ENCODE measurements at regions not wholly inside any gene's neighbourhood (a gene's known extent, or its start where the extent isn't known, plus 50 kb on each side); places are given as distances from the start of the nearest gene placed in this dataset.

DNA sequence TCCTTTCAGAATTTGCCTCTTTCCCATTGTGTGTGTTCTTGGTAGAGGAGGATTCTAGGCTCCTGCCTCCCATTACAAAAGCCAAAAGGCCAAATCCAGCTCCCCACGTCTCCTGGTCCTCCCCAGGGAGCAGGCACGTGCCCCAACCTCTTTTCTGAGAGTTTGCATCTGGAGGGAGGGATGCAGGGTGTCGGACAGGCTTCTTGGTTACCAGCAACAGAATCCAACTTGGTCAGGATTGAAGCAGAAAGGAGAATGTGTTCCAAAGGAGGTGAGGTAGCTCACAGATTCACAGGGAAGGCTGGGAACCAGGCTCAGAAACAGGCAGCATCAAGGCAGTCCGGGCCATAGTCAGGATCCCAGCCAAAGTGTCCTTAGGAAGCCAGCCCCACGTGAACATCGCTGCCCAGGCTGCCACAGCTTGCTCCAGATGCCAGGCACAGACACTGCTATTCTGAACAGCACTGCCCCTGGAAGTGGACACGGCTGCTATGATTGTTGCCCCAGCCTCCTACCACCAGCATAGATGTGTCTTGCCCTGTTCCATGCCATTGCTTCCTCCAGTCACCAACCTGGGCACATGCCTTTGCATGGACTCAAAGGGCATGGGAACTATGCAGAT lies 264.2 kb upstream of the ZMIZ1 start:
- peaks cover 12 to 17% of the 10 kb centered on the region in 2 donors for H3K4me1 ChIP-seq (ENCODE audit: control insufficient read depth in 1 of 2, insufficient read depth in 2 of 2, low read length in 2 of 2)
- no peaks in the 10 kb centered on the region for H3K27me3 ChIP-seq (ENCODE audit: control insufficient read depth in 1 of 2, insufficient read depth in 2 of 2, low read length in 2 of 2)
- peak overlapping the region; percentile 27 for H3K27ac ChIP-seq (ENCODE audit: low read depth, low read length)
- no peaks in the 10 kb centered on the region for H3K36me3 ChIP-seq (ENCODE audit: control insufficient read depth in 1 of 2, insufficient read depth in 2 of 2, low read length in 2 of 2)
- no peaks in the 10 kb centered on the region for H3K9me3 ChIP-seq (ENCODE audit: control insufficient read depth in 1 of 2, low read length in 2 of 2)
- no peak overlapping the region for H3K9ac ChIP-seq (ENCODE audit: low read depth in 1 of 2, low read length in 2 of 2)
- H3K4me3 ChIP-seq (ENCODE audit: low read depth in 1 of 2, low read length in 2 of 2) = no peak overlapping the region

DNA sequence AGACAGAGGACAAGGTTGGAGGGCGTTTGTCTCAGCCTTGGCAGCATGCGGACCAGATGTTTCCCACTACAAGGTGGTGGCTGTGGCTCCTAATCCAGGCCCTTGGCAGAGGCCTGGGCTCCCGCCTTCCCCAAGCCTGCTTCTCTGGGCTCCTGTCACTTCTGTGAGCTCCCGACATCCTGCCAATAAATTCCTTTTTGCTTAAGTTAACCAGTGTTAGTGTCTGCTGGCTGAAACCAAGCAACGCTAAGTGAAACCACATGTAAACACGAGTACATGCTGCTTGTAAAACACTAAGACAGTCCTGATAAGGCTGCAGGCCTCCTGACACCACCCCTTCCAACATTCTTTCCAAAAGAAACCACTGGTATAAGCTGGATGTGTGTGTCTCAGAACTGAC lies 263.6 kb upstream of the ZMIZ1 start:
- Histone ChIP-seq H3K36me3 (ENCODE audit: control insufficient read depth in 1 of 2, insufficient read depth in 2 of 2, low read length in 2 of 2) (no peaks in the 10 kb centered on the region), H3K27ac (ENCODE audit: low read depth, low read length) (peak overlapping the region; percentile 27), H3K4me1 (ENCODE audit: control insufficient read depth in 1 of 2, insufficient read depth in 2 of 2, low read length in 2 of 2) (peaks cover 12 to 17% of the 10 kb centered on the region in 2 donors), H3K4me3 (ENCODE audit: low read depth in 1 of 2, low read length in 2 of 2) (no peak overlapping the region), H3K27me3 (ENCODE audit: control insufficient read depth in 1 of 2, insufficient read depth in 2 of 2, low read length in 2 of 2) (no peaks in the 10 kb centered on the region), H3K9me3 (ENCODE audit: control insufficient read depth in 1 of 2, low read length in 2 of 2) (no peaks in the 10 kb centered on the region), H3K9ac (ENCODE audit: low read depth in 1 of 2, low read length in 2 of 2) (no peak overlapping the region)

DNA sequence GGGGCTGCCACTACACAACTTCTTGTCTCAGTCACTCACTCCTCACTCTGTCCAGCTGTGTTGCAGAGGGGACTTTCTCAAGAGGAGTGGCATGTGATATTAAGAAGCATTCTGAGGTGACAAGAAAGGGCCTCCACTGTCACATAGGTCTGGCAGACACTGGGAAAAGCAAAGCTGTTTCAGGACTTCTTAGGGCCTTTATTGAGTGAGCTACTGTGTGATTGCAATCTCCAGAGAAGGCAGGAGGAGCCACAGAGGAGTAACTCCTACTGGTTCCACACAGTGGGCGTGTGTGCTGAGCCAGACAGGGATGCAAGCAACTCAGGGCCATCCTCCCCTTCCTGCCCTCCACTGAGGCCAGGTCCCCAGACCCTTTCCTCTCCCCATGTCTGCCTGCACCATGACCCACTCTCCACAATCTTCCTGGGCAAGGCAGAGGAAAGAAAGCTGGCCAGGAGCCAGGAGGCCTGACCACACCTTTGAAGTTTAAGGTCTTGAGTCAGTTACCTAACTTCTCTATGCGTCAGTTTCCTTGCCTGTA lies 262.0 kb upstream of the ZMIZ1 start:
- H3K36me3 ChIP-seq (ENCODE audit: control insufficient read depth in 1 of 2, insufficient read depth in 2 of 2, low read length in 2 of 2) = no peaks in the 10 kb centered on the region
- H3K27me3 ChIP-seq (ENCODE audit: control insufficient read depth in 1 of 2, insufficient read depth in 2 of 2, low read length in 2 of 2) = no peaks in the 10 kb centered on the region
- H3K9ac ChIP-seq (ENCODE audit: low read depth in 1 of 2, low read length in 2 of 2) = no peak overlapping the region
- no peaks in the 10 kb centered on the region for H3K9me3 ChIP-seq (ENCODE audit: control insufficient read depth in 1 of 2, low read length in 2 of 2)
- no peak overlapping the region for H3K27ac ChIP-seq (ENCODE audit: low read depth, low read length)
- H3K4me3 ChIP-seq (ENCODE audit: low read depth in 1 of 2, low read length in 2 of 2) = no peak overlapping the region
- peaks cover 12 to 17% of the 10 kb centered on the region in 2 donors for H3K4me1 ChIP-seq (ENCODE audit: control insufficient read depth in 1 of 2, insufficient read depth in 2 of 2, low read length in 2 of 2)

DNA sequence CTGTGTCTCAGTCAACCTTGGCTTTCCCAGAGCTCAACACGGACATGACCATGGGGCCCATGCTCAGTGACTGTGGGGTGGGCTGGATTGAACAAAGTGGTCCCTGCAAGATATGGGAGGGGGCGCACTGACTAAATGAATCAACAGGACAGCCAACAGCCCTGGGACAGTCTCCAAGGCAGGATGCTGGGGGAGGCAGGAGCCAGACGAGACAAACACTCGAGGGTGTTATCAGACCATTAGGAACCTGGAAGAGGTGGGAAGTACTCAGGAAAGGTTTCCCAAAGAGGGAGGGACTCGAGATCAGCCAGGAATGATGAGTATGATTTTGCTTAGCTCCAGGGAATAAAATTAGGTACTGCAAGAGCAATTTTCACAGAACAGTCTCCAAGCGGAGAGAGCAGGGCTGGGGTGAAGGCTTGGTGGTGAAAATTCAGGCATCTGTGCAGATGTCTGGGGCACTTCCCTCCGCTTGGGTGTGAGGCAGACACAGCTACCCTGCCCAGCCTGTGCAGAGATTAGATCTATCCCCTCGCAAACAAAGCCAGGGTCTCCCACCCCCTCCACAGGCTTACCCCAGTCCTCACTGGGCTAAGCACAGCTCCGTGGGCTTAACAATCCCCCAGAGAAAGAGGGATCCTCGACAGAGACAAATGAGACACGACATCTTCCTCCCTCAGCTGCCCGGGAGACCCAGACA lies 261.1 kb upstream of the ZMIZ1 start:
- no peak overlapping the region for H3K27ac ChIP-seq (ENCODE audit: low read depth, low read length)
- no peak overlapping the region for H3K9ac ChIP-seq (ENCODE audit: low read depth in 1 of 2, low read length in 2 of 2)
- no peaks in the 10 kb centered on the region for H3K27me3 ChIP-seq (ENCODE audit: control insufficient read depth in 1 of 2, insufficient read depth in 2 of 2, low read length in 2 of 2)
- H3K4me1 ChIP-seq (ENCODE audit: control insufficient read depth in 1 of 2, insufficient read depth in 2 of 2, low read length in 2 of 2) = peaks cover 12 to 17% of the 10 kb centered on the region in 2 donors
- H3K9me3 ChIP-seq (ENCODE audit: control insufficient read depth in 1 of 2, low read length in 2 of 2) = no peaks in the 10 kb centered on the region
- no peak overlapping the region for H3K4me3 ChIP-seq (ENCODE audit: low read depth in 1 of 2, low read length in 2 of 2)
- no peaks in the 10 kb centered on the region for H3K36me3 ChIP-seq (ENCODE audit: control insufficient read depth in 1 of 2, insufficient read depth in 2 of 2, low read length in 2 of 2)

DNA sequence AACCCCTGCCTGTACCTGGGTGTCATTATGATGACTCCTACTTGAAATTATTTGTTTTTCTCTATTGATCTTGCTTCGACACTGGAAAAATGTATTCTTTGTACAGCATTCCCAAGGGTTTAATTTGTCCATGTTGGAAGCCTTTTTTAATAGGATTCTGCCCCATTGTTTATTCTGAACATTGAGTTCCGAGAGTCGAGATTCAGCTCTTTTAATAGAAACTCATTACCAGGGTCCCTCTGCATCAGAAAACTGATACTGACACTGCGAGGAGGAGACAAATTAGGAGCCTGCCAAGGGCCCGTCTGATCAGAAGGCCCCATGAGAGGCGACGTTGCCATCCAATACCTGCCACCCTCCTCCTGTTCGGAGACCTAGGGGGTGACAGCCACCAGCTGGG lies 260.5 kb upstream of the ZMIZ1 start:
- Histone ChIP-seq H3K36me3 (ENCODE audit: control insufficient read depth in 1 of 2, insufficient read depth in 2 of 2, low read length in 2 of 2) (no peaks in the 10 kb centered on the region), H3K9me3 (ENCODE audit: control insufficient read depth in 1 of 2, low read length in 2 of 2) (no peaks in the 10 kb centered on the region), H3K27me3 (ENCODE audit: control insufficient read depth in 1 of 2, insufficient read depth in 2 of 2, low read length in 2 of 2) (no peaks in the 10 kb centered on the region), H3K27ac (ENCODE audit: low read depth, low read length) (no peak overlapping the region), H3K9ac (ENCODE audit: low read depth in 1 of 2, low read length in 2 of 2) (no peak overlapping the region), H3K4me1 (ENCODE audit: control insufficient read depth in 1 of 2, insufficient read depth in 2 of 2, low read length in 2 of 2) (peaks cover 12 to 17% of the 10 kb centered on the region in 2 donors), H3K4me3 (ENCODE audit: low read depth in 1 of 2, low read length in 2 of 2) (no peak overlapping the region)

DNA sequence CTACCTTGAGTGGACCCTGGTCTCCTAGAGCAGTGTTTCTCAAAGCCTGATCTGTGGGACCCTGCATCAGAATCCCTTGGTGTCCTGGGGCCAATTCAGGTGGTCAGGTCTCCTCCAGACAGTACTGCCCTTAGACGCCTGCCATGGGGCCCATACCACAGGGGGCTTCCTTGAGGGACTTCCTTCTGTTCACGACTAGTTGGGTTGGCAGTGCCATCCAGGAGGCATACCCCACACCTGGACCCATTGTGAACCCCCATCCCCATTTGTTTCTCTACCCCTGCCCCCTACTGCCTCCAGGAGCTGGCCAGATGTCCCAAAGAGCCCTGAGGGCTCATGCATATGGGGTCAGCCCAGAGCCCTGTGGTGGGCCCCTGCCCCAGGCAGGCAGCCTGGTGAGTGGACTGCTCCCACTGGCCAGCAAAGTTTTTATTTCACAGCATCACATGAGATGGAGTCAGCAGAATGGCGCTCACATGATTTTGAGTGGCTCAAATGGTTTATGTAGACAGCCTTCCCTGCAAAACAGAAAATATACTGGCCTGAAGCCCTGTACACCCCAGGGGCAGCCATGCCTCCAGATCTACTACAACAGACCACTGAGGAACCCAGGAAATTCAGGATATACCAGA lies 259.9 kb upstream of the ZMIZ1 start:
- H3K27me3 ChIP-seq (ENCODE audit: control insufficient read depth in 1 of 2, insufficient read depth in 2 of 2, low read length in 2 of 2) = no peaks in the 10 kb centered on the region
- H3K4me1 ChIP-seq (ENCODE audit: control insufficient read depth in 1 of 2, insufficient read depth in 2 of 2, low read length in 2 of 2) = peaks cover 12 to 17% of the 10 kb centered on the region in 2 donors
- no peak overlapping the region for H3K4me3 ChIP-seq (ENCODE audit: low read depth in 1 of 2, low read length in 2 of 2)
- H3K36me3 ChIP-seq (ENCODE audit: control insufficient read depth in 1 of 2, insufficient read depth in 2 of 2, low read length in 2 of 2) = no peaks in the 10 kb centered on the region
- no peaks in the 10 kb centered on the region for H3K9me3 ChIP-seq (ENCODE audit: control insufficient read depth in 1 of 2, low read length in 2 of 2)
- H3K9ac ChIP-seq (ENCODE audit: low read depth in 1 of 2, low read length in 2 of 2) = no peak overlapping the region
- no peak overlapping the region for H3K27ac ChIP-seq (ENCODE audit: low read depth, low read length)

DNA sequence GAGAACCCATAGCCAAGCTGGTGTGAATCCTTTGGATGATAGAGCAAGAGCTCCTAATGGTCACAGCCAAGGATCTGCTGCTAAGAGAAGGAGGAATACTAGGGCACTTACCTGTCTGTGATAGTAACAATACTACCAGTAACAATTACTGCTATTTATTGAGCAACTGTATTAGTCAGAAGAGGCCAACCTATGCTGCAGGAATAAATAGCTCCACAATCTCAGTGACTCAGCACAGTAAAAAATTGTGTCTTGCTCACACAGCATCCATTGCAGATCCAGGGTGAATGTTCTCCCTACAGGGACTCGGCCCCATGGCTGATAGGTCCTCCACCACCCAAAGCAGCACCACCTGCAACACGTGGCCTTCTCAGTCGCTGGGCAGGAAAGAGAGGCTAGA lies 257.6 kb upstream of the ZMIZ1 start:
- H3K4me3 ChIP-seq (ENCODE audit: low read depth in 1 of 2, low read length in 2 of 2) = no peak overlapping the region
- no peak overlapping the region for H3K9ac ChIP-seq (ENCODE audit: low read depth in 1 of 2, low read length in 2 of 2)
- no peaks in the 10 kb centered on the region for H3K36me3 ChIP-seq (ENCODE audit: control insufficient read depth in 1 of 2, insufficient read depth in 2 of 2, low read length in 2 of 2)
- no peaks in the 10 kb centered on the region for H3K27me3 ChIP-seq (ENCODE audit: control insufficient read depth in 1 of 2, insufficient read depth in 2 of 2, low read length in 2 of 2)
- no peak overlapping the region for H3K27ac ChIP-seq (ENCODE audit: low read depth, low read length)
- H3K9me3 ChIP-seq (ENCODE audit: control insufficient read depth in 1 of 2, low read length in 2 of 2) = no peaks in the 10 kb centered on the region
- no peaks in the 10 kb centered on the region for H3K4me1 ChIP-seq (ENCODE audit: control insufficient read depth in 1 of 2, insufficient read depth in 2 of 2, low read length in 2 of 2)

DNA sequence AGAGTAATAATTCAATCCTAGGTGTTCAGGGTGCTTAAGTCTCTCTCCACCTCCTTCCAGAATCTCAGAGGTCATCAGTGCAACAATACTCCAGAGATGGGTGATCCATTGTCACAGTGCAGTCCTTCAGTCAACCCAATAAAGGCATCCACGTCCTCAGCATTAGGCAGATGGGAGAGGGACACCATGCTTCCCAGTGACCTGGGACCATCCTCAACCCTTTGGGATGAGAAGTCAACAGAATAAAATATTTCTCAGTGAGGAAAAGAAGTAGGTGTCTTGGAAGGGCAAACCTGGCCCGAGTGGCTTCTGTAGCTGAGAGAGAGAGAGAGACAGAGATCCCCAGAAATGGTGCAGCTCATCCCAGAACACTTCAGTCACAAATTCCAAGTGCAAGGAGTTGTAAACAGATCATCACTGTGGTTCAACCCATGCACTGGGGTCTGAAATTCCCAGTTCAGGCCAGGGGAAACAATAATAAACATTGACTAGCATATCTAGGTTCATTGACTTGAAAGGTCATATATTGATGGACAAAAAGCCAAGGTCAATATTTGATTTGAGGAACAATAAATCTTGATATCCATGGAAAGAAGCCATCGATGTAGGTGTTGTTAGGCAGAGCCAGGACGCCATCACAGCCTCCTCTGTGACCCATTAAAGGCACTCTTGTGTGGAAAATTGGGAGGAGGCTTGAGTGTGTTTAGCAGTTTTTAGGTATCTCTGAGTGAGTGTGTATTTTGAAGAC lies 256.0 kb upstream of the ZMIZ1 start:
- peaks cover 0 to 5% of the 10 kb centered on the region in 2 donors for H3K4me1 ChIP-seq (ENCODE audit: control insufficient read depth in 1 of 2, insufficient read depth in 2 of 2, low read length in 2 of 2)
- no peak overlapping the region for H3K9ac ChIP-seq (ENCODE audit: low read depth in 1 of 2, low read length in 2 of 2)
- H3K27ac ChIP-seq (ENCODE audit: low read depth, low read length) = no peak overlapping the region
- no peak overlapping the region for H3K4me3 ChIP-seq (ENCODE audit: low read depth in 1 of 2, low read length in 2 of 2)
- no peaks in the 10 kb centered on the region for H3K36me3 ChIP-seq (ENCODE audit: control insufficient read depth in 1 of 2, insufficient read depth in 2 of 2, low read length in 2 of 2)
- H3K27me3 ChIP-seq (ENCODE audit: control insufficient read depth in 1 of 2, insufficient read depth in 2 of 2, low read length in 2 of 2) = no peaks in the 10 kb centered on the region
- H3K9me3 ChIP-seq (ENCODE audit: control insufficient read depth in 1 of 2, low read length in 2 of 2) = no peaks in the 10 kb centered on the region

DNA sequence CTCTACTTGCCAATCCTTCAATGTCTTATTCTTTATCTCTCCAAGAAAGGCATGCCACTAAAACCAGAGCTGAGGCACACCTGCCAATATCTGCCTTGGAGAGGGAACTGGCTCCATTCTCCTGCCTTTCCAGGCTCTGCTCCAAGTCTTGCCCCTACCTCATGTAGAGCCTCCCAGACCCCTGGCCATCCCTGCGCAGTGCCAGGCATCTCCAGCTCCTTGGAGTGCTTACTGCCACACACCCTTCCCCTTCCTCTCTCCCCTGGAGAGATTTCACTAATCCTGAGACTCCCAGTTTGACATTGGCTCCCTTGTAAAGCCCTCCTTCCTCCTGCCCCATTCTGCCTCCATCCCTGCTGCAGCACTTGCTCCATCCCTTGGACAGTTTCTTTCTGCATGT lies 255.2 kb upstream of the ZMIZ1 start:
- Histone ChIP-seq H3K27ac (ENCODE audit: low read depth, low read length) (no peak overlapping the region), H3K4me3 (ENCODE audit: low read depth in 1 of 2, low read length in 2 of 2) (no peak overlapping the region), H3K27me3 (ENCODE audit: control insufficient read depth in 1 of 2, insufficient read depth in 2 of 2, low read length in 2 of 2) (no peaks in the 10 kb centered on the region), H3K36me3 (ENCODE audit: control insufficient read depth in 1 of 2, insufficient read depth in 2 of 2, low read length in 2 of 2) (no peaks in the 10 kb centered on the region), H3K9me3 (ENCODE audit: control insufficient read depth in 1 of 2, low read length in 2 of 2) (no peaks in the 10 kb centered on the region), H3K4me1 (ENCODE audit: control insufficient read depth in 1 of 2, insufficient read depth in 2 of 2, low read length in 2 of 2) (peaks cover 0 to 5% of the 10 kb centered on the region in 2 donors), H3K9ac (ENCODE audit: low read depth in 1 of 2, low read length in 2 of 2) (no peak overlapping the region)

DNA sequence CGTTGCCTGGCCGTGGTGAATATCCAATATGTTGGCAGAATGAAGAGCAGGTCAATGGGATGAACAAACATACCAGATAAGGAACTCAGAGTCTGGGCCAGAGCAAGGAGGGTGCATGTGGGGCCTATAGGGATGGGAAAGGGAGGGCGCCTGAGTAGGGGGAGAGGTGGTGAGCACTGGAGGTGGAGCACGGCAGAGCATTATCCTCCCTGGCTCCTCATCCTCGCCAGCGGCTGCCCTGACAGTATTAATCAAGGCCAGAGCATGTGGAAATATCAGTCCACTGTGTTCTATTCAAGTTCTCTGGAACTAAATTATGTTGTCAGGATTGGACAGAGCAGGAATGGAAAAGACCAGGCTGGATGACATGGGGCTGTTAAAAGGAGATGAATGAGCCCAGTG lies 254.8 kb upstream of the ZMIZ1 start:
- Histone ChIP-seq H3K9ac (ENCODE audit: low read depth in 1 of 2, low read length in 2 of 2) (no peak overlapping the region), H3K4me3 (ENCODE audit: low read depth in 1 of 2, low read length in 2 of 2) (no peak overlapping the region), H3K4me1 (ENCODE audit: control insufficient read depth in 1 of 2, insufficient read depth in 2 of 2, low read length in 2 of 2) (peaks cover 0 to 5% of the 10 kb centered on the region in 2 donors), H3K9me3 (ENCODE audit: control insufficient read depth in 1 of 2, low read length in 2 of 2) (no peaks in the 10 kb centered on the region), H3K27me3 (ENCODE audit: control insufficient read depth in 1 of 2, insufficient read depth in 2 of 2, low read length in 2 of 2) (no peaks in the 10 kb centered on the region), H3K27ac (ENCODE audit: low read depth, low read length) (no peak overlapping the region), H3K36me3 (ENCODE audit: control insufficient read depth in 1 of 2, insufficient read depth in 2 of 2, low read length in 2 of 2) (no peaks in the 10 kb centered on the region)
